Ovary (tissue), 3 donors: ENCODE measurements at regions not wholly inside any gene's neighbourhood (a gene's known extent, or its start where the extent isn't known, plus 50 kb on each side); places are given as distances from the start of the nearest gene placed in this dataset.

Source experiments
- EP300 ChIP-seq: sonication (generic); formaldehyde crosslinking; IDR thresholded peaks from one replicate; pipeline ENCODE4 v1.6.1; 2017; ENCODE audit warnings: antibody characterized with exemption
- POLR2A ChIP-seq: fragments of 450-650 bp; IDR thresholded peaks from one replicate; pipeline ENCODE4 v1.6.1; 2017; ENCODE audit warnings: antibody characterized with exemption, mild to moderate bottlenecking, moderate library complexity
- TF ChIP-seq, protein P1 (sequence below), 3 donors: fragments of 450-650 bp in 2 of 3; fragments of 200-600 bp in 1 of 3; IDR thresholded peaks; one replicate each; pipeline versions ENCODE4 v1.5.1 to v1.8.0; 2016 to 2022; ENCODE audit warnings: antibody characterized with exemption in 3 of 3, mild to moderate bottlenecking in 1 of 3
- donor health status: DM: no; HTN: no; CAD: no.

DNA sequence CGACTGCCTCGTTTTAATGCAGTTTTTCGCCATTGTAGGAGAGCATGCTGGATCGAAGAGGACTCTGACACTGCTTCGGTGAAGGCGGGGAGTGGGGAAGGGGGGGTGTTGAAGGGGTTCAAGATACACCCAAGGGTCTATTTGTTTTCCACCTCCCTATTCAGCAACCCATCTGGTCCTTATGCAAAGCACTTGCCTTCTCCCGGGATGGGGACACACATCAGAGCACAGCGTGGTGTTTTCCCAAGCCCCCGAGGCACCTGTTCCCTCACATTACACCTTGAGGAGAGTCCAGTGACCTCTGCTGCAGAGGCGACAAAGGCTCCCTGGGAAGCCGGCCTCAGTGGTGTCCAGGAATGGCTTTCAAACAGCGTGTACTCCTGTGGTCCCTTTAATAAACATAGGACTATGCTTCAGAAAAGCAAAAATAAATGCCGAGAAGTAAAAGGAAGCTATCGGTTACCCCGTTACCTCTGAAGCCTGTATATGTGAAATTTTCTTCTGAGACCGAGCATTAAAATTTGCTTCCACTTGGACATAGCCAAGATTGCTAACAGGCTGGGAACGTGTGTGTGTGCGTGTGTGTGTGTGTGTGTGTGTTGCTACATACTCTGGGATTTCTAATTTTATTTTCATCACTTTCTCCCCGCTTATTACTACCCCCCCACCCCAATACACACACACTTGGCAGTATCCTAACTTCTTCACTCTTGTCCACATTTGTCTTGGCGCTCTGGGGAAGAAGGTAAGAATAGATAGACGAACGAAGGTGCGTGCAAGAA is 53.2 kb downstream of the CCDC54 start:
- TF ChIP-seq, protein P1, sequence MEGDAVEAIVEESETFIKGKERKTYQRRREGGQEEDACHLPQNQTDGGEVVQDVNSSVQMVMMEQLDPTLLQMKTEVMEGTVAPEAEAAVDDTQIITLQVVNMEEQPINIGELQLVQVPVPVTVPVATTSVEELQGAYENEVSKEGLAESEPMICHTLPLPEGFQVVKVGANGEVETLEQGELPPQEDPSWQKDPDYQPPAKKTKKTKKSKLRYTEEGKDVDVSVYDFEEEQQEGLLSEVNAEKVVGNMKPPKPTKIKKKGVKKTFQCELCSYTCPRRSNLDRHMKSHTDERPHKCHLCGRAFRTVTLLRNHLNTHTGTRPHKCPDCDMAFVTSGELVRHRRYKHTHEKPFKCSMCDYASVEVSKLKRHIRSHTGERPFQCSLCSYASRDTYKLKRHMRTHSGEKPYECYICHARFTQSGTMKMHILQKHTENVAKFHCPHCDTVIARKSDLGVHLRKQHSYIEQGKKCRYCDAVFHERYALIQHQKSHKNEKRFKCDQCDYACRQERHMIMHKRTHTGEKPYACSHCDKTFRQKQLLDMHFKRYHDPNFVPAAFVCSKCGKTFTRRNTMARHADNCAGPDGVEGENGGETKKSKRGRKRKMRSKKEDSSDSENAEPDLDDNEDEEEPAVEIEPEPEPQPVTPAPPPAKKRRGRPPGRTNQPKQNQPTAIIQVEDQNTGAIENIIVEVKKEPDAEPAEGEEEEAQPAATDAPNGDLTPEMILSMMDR (IDR thresholded peaks at IDR 0.05) = no peak
- TF ChIP-seq POLR2A (no peak), EP300 (no peak)
